Hindlimb muscle (tissue), 1 donor: ENCODE measurements at regions not wholly inside any gene's neighbourhood (a gene's known extent, or its start where the extent isn't known, plus 50 kb on each side); places are given as distances from the start of the nearest gene placed in this dataset.
"Not testable (repeated sequence)": the region's sequence is repeated elsewhere in the genome, so short reads cannot be mapped to it uniquely, and the experiment has no call there.

ENCODE experiments used
- DNase-seq: peaks from one replicate; pipeline ENCODE4 v3.0.0-alpha.2; 2013

GRCh38 chrX:113009029-113009428 lies 168.4 kb upstream of the AMOT start:
- DNase-seq = no peak

- no peak for DNase-seq
Measured at GRCh38 chrX:113001836-113002235, 161.2 kb upstream of the AMOT start.

- no peak for DNase-seq
Measured at GRCh38 chrX:112997991-112998390, 157.4 kb upstream of the AMOT start.

- DNase-seq = no peak
Measured at GRCh38 chrX:112991801-112992200, 151.2 kb upstream of the AMOT start.

GRCh38 chrX:112979879-112980278 lies 139.2 kb upstream of the AMOT start:
- no peak for DNase-seq

GRCh38 chrX:112968351-112969133 lies 127.9 kb upstream of the AMOT start:
- no peak for DNase-seq

- no peak for DNase-seq
Measured at GRCh38 chrX:112967903-112968302, 127.3 kb upstream of the AMOT start.

- no peak for DNase-seq
Measured at GRCh38 chrX:112967341-112967740, 126.7 kb upstream of the AMOT start.

- no peak for DNase-seq
Measured at GRCh38 chrX:112961981-112962380, 121.3 kb upstream of the AMOT start.

GRCh38 chrX:112947981-112948615 lies 107.5 kb upstream of the AMOT start:
- peak; percentile 12 for DNase-seq

- DNase-seq = no peak
Measured at GRCh38 chrX:112946227-112946626, 105.6 kb upstream of the AMOT start.

- no peak for DNase-seq
Measured at GRCh38 chrX:112945826-112946225, 105.2 kb upstream of the AMOT start.

- DNase-seq = no peak
Measured at GRCh38 chrX:112941209-112941837, 100.7 kb upstream of the AMOT start.

- DNase-seq = no peak
Measured at GRCh38 chrX:112935029-112935428, 94.4 kb upstream of the AMOT start.

GRCh38 chrX:112931900-112932299 lies 91.3 kb upstream of the AMOT start:
- DNase-seq = no peak

GRCh38 chrX:112931478-112931877 lies 90.8 kb upstream of the AMOT start:
- DNase-seq = no peak

GRCh38 chrX:112923381-112923780 lies 82.8 kb upstream of the AMOT start:
- not testable (repeated sequence) for DNase-seq

- DNase-seq = no peak
Measured at GRCh38 chrX:112913807-112914206, 73.2 kb upstream of the AMOT start.

- DNase-seq = no peak
Measured at GRCh38 chrX:112910418-112910817, 69.8 kb upstream of the AMOT start.

- no peak for DNase-seq
Measured at GRCh38 chrX:112901869-112902725, 61.5 kb upstream of the AMOT start.

- DNase-seq = no peak
Measured at GRCh38 chrX:112896051-112896450, 55.4 kb upstream of the AMOT start.
